Neural progenitor cell (in vitro differentiated cells): ENCODE measurements at regions not wholly inside any gene's neighbourhood (a gene's known extent, or its start where the extent isn't known, plus 50 kb on each side); places are given as distances from the start of the nearest gene placed in this dataset.

ENCODE experiments used
- DNase-seq: peaks from one replicate; pipeline ENCODE4 v3.0.0-alpha.2; 2016; ENCODE audit warnings: low spot score
- H2AFZ ChIP-seq: fragments of 200-600 bp; sonication (generic); replicated peaks from 2 replicates; pipeline ENCODE4 v1.6.1; 2016; ENCODE audit warnings: antibody characterized with exemption
- H3F3A ChIP-seq: fragments of 200-600 bp; sonication (generic); 2 replicates; pipeline ENCODE4 v1.6.1; 2016; ENCODE audit warnings: antibody characterized with exemption, low read depth
- H3K27ac ChIP-seq: fragments of 200-600 bp; sonication (generic); 2 replicates; pipeline ENCODE4 v1.5.1; 2016; ENCODE audit warnings: mild to moderate bottlenecking
- H3K27me3 ChIP-seq: fragments of 200-600 bp; sonication (generic); 2 replicates; pipeline ENCODE4 v1.6.1; 2016; ENCODE audit warnings: mild to moderate bottlenecking, moderate library complexity
- H3K36me3 ChIP-seq: fragments of 200-600 bp; sonication (generic); 2 replicates; pipeline ENCODE4 v1.5.1; 2016
- H3K4me1 ChIP-seq: fragments of 200-600 bp; sonication (generic); 2 replicates; pipeline ENCODE4 v1.6.1; 2016; ENCODE audit warnings: mixed run types
- H3K4me2 ChIP-seq: fragments of 200-600 bp; sonication (generic); 2 replicates; pipeline ENCODE4 v1.6.1; 2016
- H3K4me3 ChIP-seq: fragments of 200-600 bp; sonication (generic); 2 replicates; pipeline ENCODE4 v1.5.1; 2016
- H3K79me2 ChIP-seq: fragments of 200-600 bp; sonication (generic); 2 replicates; pipeline ENCODE4 v1.6.1; 2016; ENCODE audit warnings: low read depth
- H3K9ac ChIP-seq: fragments of 200-600 bp; sonication (generic); 2 replicates; pipeline ENCODE4 v1.6.1; 2016
- H3K9me3 ChIP-seq: fragments of 200-600 bp; sonication (generic); 2 replicates; pipeline ENCODE4 v1.5.1; 2016; ENCODE audit warnings: low read depth
- H4K20me1 ChIP-seq: fragments of 200-600 bp; sonication (generic); 2 replicates; pipeline ENCODE4 v1.6.1; 2016; ENCODE audit warnings: low read depth
- H3K27ac Mint-ChIP-seq: 3 replicates; pipeline ENCODE4 v1.8.0; 2021; ENCODE audit warnings: mixed read lengths
- H3K27me3 Mint-ChIP-seq: 2 replicates; pipeline ENCODE4 v1.8.0; 2022; ENCODE audit warnings: low read depth, mild to moderate bottlenecking, inconsistent platforms, moderate library complexity, mixed read lengths; ENCODE audit not compliant: insufficient read depth
- H3K36me3 Mint-ChIP-seq: 3 replicates; pipeline ENCODE4 v1.8.0; 2021; ENCODE audit warnings: mixed read lengths
- H3K4me1 Mint-ChIP-seq: 3 replicates; pipeline ENCODE4 v1.8.0; 2021; ENCODE audit warnings: mixed read lengths
- H3K4me3 Mint-ChIP-seq: 3 replicates; pipeline ENCODE4 v1.8.0; 2021; ENCODE audit warnings: mild to moderate bottlenecking, moderate library complexity, mixed read lengths
- H3K9me3 Mint-ChIP-seq: 3 replicates; pipeline ENCODE4 v1.8.0; 2020; ENCODE audit warnings: mixed read lengths
- CTCF ChIP-seq: fragments of 200-600 bp; sonication (generic); IDR thresholded peaks from 2 replicates; pipeline ENCODE4 v1.5.1; 2017; ENCODE audit warnings: antibody characterized with exemption, mild to moderate bottlenecking
- EZH2 ChIP-seq: fragments of 200-600 bp; sonication (generic); IDR thresholded peaks from 2 replicates; pipeline ENCODE4 v1.6.1; 2017; ENCODE audit warnings: antibody characterized with exemption, mild to moderate bottlenecking, moderate library complexity
- EZH2phosphoT487 ChIP-seq: fragments of 200-600 bp; sonication (generic); IDR thresholded peaks from 2 replicates; pipeline ENCODE4 v1.6.1; 2017; ENCODE audit warnings: antibody characterized with exemption

DNA sequence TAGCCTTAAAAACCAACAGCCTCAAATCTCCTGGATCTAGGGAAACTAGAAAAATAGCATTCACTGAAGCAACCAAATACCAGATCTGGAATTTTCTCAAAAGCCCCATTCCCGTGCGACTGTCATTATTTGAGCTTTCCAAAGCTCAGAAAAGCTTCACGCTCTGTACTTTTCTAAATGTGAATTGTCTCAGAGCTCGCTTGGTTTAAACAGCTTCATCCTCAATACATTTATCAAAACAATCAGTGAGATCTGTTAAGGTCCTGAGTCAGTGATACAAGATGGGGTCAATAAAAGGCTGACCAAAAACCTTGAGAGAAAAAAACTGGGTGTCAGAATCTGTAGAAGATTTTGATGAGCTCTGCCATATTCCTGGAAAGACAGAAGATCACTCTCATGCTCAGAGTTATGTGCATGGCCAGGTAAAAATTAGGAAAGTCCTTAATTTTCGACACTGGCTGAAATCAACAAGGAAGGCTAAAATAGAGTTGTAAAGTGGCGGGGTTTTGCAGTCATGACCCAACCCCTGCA is 60.2 kb upstream of the VPREB1 start:
- TF ChIP-seq EZH2 (no peak), EZH2phosphoT487 (no peak), CTCF (no peak)
- no peaks in the 10 kb centered on the region for H4K20me1 ChIP-seq
- Mint-ChIP-seq H3K27me3 (peaks cover 10% of the 10 kb centered on the region), H3K4me1 (peaks cover 4% of the 10 kb centered on the region), H3K9me3 (peaks cover 2% of the 10 kb centered on the region), H3K4me3 (no peak overlapping the region), H3K27ac (no peak overlapping the region), H3K36me3 (no peaks in the 10 kb centered on the region)
- H3K9ac ChIP-seq: no peak overlapping the region
- no peak overlapping the region for H2AFZ ChIP-seq
- H3K4me1 ChIP-seq: no peaks in the 10 kb centered on the region
- peaks cover 100% of the 10 kb centered on the region for H3K27me3 ChIP-seq
- H3K36me3 ChIP-seq: no peaks in the 10 kb centered on the region
- no peaks in the 10 kb centered on the region for H3K79me2 ChIP-seq
- H3F3A ChIP-seq: no peaks in the 10 kb centered on the region
- no peaks in the 10 kb centered on the region for H3K9me3 ChIP-seq
- H3K27ac ChIP-seq: no peak overlapping the region
- DNase-seq: no peak
- H3K4me3 ChIP-seq: no peak overlapping the region
- H3K4me2 ChIP-seq: no peak overlapping the region

DNA sequence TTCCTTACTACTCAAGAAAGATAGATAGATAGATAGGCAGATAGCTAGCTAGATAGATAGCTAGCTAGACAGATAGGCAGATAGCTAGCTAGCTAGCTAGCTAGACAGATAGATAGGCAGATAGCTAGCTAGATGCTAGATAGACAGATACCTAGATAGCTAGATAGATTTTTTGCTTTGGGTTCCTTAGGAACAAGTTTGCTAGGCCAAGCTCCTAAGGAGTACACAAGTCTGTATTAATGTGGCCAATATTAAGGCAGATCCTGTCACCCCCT is 61.7 kb upstream of the VPREB1 start:
- Mint-ChIP-seq H3K9me3 (peaks cover 2% of the 10 kb centered on the region), H3K27me3 (peaks cover 10% of the 10 kb centered on the region), H3K4me3 (no peak overlapping the region), H3K4me1 (peaks cover 12% of the 10 kb centered on the region), H3K27ac (no peak overlapping the region), H3K36me3 (no peaks in the 10 kb centered on the region)
- Histone ChIP-seq H3F3A (no peaks in the 10 kb centered on the region), H3K27ac (no peak overlapping the region), H4K20me1 (no peaks in the 10 kb centered on the region), H3K4me2 (no peak overlapping the region), H3K9ac (no peak overlapping the region), H3K79me2 (no peaks in the 10 kb centered on the region), H3K27me3 (peaks cover 100% of the 10 kb centered on the region), H3K36me3 (no peaks in the 10 kb centered on the region), H3K9me3 (no peaks in the 10 kb centered on the region), H3K4me3 (no peak overlapping the region), H2AFZ (no peak overlapping the region), H3K4me1 (no peaks in the 10 kb centered on the region)
- no peak for TF ChIP-seq EZH2phosphoT487
- no peak for TF ChIP-seq CTCF
- TF ChIP-seq EZH2: no peak
- DNase-seq: no peak

DNA sequence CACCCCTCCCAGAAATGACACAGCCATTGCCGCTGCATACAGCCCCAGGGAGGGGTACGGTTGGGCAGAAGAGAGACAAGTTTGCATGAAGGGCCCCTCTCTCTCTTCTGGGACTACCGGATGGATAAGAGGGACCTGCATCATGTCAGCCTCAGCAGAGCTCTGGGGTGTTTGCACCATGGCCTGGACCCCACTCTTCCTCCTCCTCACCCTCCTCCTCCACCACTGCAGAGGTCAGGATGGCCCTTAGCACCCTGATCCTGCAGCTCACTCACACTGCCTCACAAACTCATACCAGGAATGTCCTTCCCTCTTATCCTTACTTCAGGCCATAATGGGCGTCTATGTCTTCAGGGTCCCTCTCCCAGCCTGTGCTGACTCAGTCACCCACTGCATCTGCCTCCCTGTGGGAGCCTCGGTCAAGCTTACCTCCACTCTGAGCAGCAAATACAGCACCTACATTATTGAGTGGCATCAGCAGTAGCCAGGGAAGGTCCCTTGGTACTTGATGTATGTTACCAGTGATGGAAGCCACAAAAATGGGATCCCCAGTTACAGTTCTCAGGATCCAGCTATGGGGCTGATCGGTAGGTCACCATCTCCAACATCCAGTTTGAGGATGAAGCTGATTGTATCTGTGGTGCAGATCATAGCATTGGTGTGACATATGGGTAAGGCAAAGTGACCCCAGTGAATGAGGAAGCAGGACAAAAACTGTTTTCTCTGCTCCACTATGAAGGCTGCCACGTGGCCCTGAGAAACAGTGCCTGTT is 62.2 kb upstream of the VPREB1 start:
- Histone ChIP-seq H3K4me3 (no peak overlapping the region), H3F3A (no peaks in the 10 kb centered on the region), H4K20me1 (no peaks in the 10 kb centered on the region), H3K27me3 (peaks cover 100% of the 10 kb centered on the region), H3K27ac (no peak overlapping the region), H3K9me3 (no peaks in the 10 kb centered on the region), H3K9ac (no peak overlapping the region), H3K4me1 (no peaks in the 10 kb centered on the region), H3K4me2 (no peak overlapping the region), H3K79me2 (no peaks in the 10 kb centered on the region), H2AFZ (no peak overlapping the region), H3K36me3 (no peaks in the 10 kb centered on the region)
- no peak overlapping the region for H3K4me3 Mint-ChIP-seq
- no peak for DNase-seq
- H3K4me1 Mint-ChIP-seq: peaks cover 12% of the 10 kb centered on the region
- no peaks in the 10 kb centered on the region for H3K36me3 Mint-ChIP-seq
- no peak for TF ChIP-seq CTCF
- no peak for TF ChIP-seq EZH2phosphoT487
- TF ChIP-seq EZH2: no peak
- H3K9me3 Mint-ChIP-seq: peaks cover 2% of the 10 kb centered on the region
- H3K27me3 Mint-ChIP-seq: peaks cover 10% of the 10 kb centered on the region
- H3K27ac Mint-ChIP-seq: no peak overlapping the region
